GM13977 (cell line): ENCODE measurements at regions not wholly inside any gene's neighbourhood (a gene's known extent, or its start where the extent isn't known, plus 50 kb on each side); places are given as distances from the start of the nearest gene placed in this dataset.

Experiments
- DNase-seq: peaks from one replicate; pipeline ENCODE4 v3.0.0; 2012; ENCODE audit warnings: low spot score
- in situ Hi-C: fragments of 300-500 bp; cut with MboI; formaldehyde crosslinking; loops from one replicate; pipeline ENCODE4 v1.12.0; 2022; ENCODE audit warnings: low sequenced_read_pairs, low pct_unique_long_range_greater_than_20kb, mixed read lengths, inconsistent platforms; ENCODE audit not compliant: unreplicated experiment
- TF ChIP-seq, protein P1 (sequence below): IDR thresholded peaks from 2 replicates; pipeline ENCODE4 v1.5.1; 2012; ENCODE audit warnings: mild to moderate bottlenecking, control low read depth; ENCODE audit not compliant: insufficient read depth; ENCODE audit errors: extremely low read depth, missing control alignments

GRCh38 chr7:68457481-68457880 lies 1140.8 kb upstream of the AUTS2 start:
- no peak for DNase-seq
- TF ChIP-seq, protein P1, sequence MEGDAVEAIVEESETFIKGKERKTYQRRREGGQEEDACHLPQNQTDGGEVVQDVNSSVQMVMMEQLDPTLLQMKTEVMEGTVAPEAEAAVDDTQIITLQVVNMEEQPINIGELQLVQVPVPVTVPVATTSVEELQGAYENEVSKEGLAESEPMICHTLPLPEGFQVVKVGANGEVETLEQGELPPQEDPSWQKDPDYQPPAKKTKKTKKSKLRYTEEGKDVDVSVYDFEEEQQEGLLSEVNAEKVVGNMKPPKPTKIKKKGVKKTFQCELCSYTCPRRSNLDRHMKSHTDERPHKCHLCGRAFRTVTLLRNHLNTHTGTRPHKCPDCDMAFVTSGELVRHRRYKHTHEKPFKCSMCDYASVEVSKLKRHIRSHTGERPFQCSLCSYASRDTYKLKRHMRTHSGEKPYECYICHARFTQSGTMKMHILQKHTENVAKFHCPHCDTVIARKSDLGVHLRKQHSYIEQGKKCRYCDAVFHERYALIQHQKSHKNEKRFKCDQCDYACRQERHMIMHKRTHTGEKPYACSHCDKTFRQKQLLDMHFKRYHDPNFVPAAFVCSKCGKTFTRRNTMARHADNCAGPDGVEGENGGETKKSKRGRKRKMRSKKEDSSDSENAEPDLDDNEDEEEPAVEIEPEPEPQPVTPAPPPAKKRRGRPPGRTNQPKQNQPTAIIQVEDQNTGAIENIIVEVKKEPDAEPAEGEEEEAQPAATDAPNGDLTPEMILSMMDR: no peak
- in situ Hi-C loops: no loop called here

DNA sequence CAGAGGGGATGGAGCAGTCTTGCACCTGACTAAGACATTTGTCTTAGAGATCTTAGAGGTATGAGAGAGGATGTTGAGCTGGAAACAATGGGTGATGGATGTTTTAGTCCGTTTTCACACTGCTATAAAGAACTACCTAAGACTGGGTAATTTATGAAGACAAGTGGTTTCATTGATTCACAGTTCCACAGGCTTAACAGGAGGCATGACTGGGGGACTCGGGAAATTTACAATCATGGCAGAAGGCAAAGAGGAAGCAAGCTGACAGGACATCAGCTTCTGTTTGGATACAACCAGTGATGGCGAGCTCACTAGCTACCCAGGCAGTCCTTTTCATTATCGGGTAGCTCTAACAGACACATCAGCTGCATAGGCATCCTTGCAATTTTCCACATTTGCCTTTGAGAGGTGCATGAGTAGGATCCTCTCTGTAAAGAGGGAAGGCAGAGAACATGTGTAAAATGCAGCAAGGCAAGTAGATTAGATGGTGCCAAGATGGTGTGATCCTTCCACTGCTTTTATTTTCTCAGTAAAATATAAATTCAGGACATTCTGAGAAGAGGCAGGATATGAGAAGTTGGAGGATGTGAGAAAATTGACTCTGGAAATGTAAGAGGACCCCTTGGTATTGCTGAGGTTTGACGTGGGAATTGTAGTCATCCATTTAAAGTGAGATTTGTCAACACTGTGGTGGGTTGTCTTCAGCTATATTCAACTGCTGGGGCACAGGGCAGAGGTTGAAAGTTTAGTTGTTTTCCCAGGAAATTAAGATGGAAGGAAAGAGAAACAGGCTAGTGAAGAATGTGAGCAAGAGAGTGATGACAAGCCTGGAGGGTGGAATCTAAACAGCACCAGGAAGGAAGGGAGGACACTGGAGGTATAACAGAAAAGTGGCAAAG lies 1140.0 kb upstream of the AUTS2 start:
- DNase-seq: no peak
- TF ChIP-seq, protein P1: no peak
- in situ Hi-C loops: no loop called here

GRCh38 chr7:68461430-68461829 lies 1136.8 kb upstream of the AUTS2 start:
- TF ChIP-seq, protein P1: no peak
- in situ Hi-C loops: no loop called here
- DNase-seq: no peak

DNA sequence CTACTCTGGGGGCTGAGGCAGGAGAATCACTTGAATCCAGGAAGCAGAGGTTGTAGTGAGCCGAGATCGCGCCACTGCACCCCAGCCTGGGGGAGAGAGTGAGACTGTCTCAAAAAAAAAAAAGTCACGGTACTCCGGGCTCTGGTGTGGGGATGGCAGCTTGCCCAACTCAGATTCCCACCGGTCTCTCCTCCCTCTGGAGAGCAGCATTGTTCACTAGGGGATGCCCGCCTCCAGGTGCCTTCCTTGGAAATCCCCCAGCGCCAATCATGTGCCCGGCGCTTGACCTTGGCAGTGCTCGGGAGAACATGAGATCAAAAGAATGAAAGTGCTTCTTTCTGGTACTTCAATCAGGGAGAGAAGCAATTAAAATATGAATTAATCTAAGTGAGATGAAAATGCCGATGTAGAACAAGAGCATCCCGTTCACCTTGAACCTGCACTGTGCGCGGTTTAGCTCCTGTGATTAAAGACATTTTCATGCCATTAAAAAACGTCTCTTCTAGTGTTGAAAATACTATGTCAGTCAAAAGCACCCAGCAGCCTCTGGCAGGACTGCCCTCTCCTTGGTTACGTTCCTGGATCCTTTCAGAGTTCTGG lies 1127.3 kb upstream of the AUTS2 start:
- no peak for DNase-seq
- TF ChIP-seq, protein P1: no peak
- in situ Hi-C loops: no loop called here

- TF ChIP-seq, protein P1: no peak
- no peak for DNase-seq
- in situ Hi-C loops: no loop called here
Measured at GRCh38 chr7:68472688-68473087, 1125.6 kb upstream of the AUTS2 start.

- in situ Hi-C loops: no loop called here
- TF ChIP-seq, protein P1: no peak
Measured at GRCh38 chr7:68474661-68475216, 1123.5 kb upstream of the AUTS2 start.

More at GRCh38 chr7:68474661-68475216, 1123.5 kb upstream of the AUTS2 start:
- no peak for DNase-seq
